ENCODE measurements at regions not wholly inside any gene's neighbourhood (a gene's known extent, or its start where the extent isn't known, plus 50 kb on each side); places are given as distances from the start of the nearest gene placed in this dataset.
A peak's percentile ranks its signal among the peaks of the same experiment; 100 is the strongest.

- intact Hi-C loops (cut with DNase I), result loop anchor here in 1 of 4 donors (10.0 kb wide), 1 partner anchor 1627 kb away; no protein-coding TSS in a partner anchor
- H3K36me3 ChIP-seq, result no peaks in the 10 kb centered on the region
- no peaks in the 10 kb centered on the region for H3K27me3 ChIP-seq
- no peak for TF ChIP-seq POLR2A (IDR thresholded peaks at IDR 0.05)
- peak in 1 of 3 donors; percentile 39 for TF ChIP-seq CTCF (IDR thresholded peaks at IDR 0.05)
- WGBS, 3 donors, result 2 to 3% (median 2%) methylated on average over 26 to 51 of the region's 51 CpGs
- H3K27ac ChIP-seq, result no peak overlapping the region
- DNase-seq, result peak in 2 of 5 donors; percentile 37 to 56
- H3K4me3 ChIP-seq, result peak overlapping the region; percentile 49
- H3K9me3 ChIP-seq, result no peaks in the 10 kb centered on the region
- peaks cover 2% of the 10 kb centered on the region for H3K4me1 ChIP-seq (ENCODE audit: insufficient read depth)
Observed at GRCh38 chr9:29211580-29212396, 1638.5 kb upstream of the C9orf72 start.

GRCh38 chr9:29212397-29213387 is 1639.4 kb upstream of the C9orf72 start:
- WGBS, 3 donors, result 0 to 1% (median 1%) methylated on average over 43 to 54 of the region's 54 CpGs
- intact Hi-C loops (cut with DNase I), result loop anchor here in 1 of 4 donors (10.0 kb wide), 1 partner anchor 1628 kb away; no protein-coding TSS in a partner anchor
- no peaks in the 10 kb centered on the region for H3K27me3 ChIP-seq
- peaks cover 2% of the 10 kb centered on the region for H3K4me1 ChIP-seq (ENCODE audit: insufficient read depth)
- no peaks in the 10 kb centered on the region for H3K36me3 ChIP-seq
- no peak for TF ChIP-seq CTCF (IDR thresholded peaks at IDR 0.05)
- no peak for TF ChIP-seq EP300 (IDR thresholded peaks at IDR 0.05)
- no peak for TF ChIP-seq POLR2A (IDR thresholded peaks at IDR 0.05)
- peak overlapping the region; percentile 49 for H3K4me3 ChIP-seq
- H3K9me3 ChIP-seq, result no peaks in the 10 kb centered on the region
- DNase-seq, result peak in 1 of 5 donors; percentile 9
- H3K27ac ChIP-seq, result no peak overlapping the region

- Histone ChIP-seq H3K4me3 (peak within 1 kb of the TSS; percentile 49), H3K27me3 (no peaks in the 10 kb centered on the region), H3K4me1 (ENCODE audit: insufficient read depth) (peaks cover 2% of the 10 kb centered on the region), H3K9me3 (no peaks in the 10 kb centered on the region), H3K36me3 (no peaks in the 10 kb centered on the region), H3K27ac (no peak within 1 kb of the TSS)
- 1% methylated on average over 48 to 57 of the region's 57 CpGs for WGBS, 3 donors
- no peak for TF ChIP-seq CTCF (IDR thresholded peaks at IDR 0.05)
- TF ChIP-seq POLR2A (IDR thresholded peaks at IDR 0.05), result no peak
- TF ChIP-seq EP300 (IDR thresholded peaks at IDR 0.05), result no peak
- no peak for DNase-seq
- intact Hi-C loops (cut with DNase I), result loop anchor here in 1 of 4 donors (10.0 kb wide), 1 partner anchor 1629 kb away; no protein-coding TSS in a partner anchor
Observed at GRCh38 chr9:29213417-29214153, 1640.3 kb upstream of the C9orf72 start, which contains the start of gene LINGO2. Gene LINGO2 (minus strand): TSS chr9:29213601.

All from ovary (tissue), 7 donors.